Effector memory CD8-positive, alpha-beta T cell (primary cell): ENCODE measurements at regions not wholly inside any gene's neighbourhood (a gene's known extent, or its start where the extent isn't known, plus 50 kb on each side); places are given as distances from the start of the nearest gene placed in this dataset.

Source experiments
- ATAC-seq: fragments of 150-1000 bp; cut with Tn5 transposase; replicated peaks from 2 replicates; pipeline ENCODE4 v1.10.0; 2021; ENCODE audit warnings: mild to moderate bottlenecking, moderate library complexity
- DNase-seq, 3 experiments: peaks; one replicate each; pipeline ENCODE4 v3.0.0; 2021
- H3K27ac Mint-ChIP-seq, 2 donors: one replicate each; pipeline ENCODE4 v1.8.0; 2022; ENCODE audit warnings: mild to moderate bottlenecking in 2 of 2, mixed read lengths in 2 of 2, moderate library complexity in 2 of 2
- H3K27me3 Mint-ChIP-seq, 2 donors: one replicate each; pipeline ENCODE4 v1.8.0; 2022; ENCODE audit warnings: mixed read lengths in 2 of 2
- H3K36me3 Mint-ChIP-seq: one replicate; pipeline ENCODE4 v1.8.0; 2022; ENCODE audit warnings: mild to moderate bottlenecking, moderate library complexity, mixed read lengths; ENCODE audit not compliant: insufficient read depth
- H3K4me1 Mint-ChIP-seq, 2 donors: one replicate each; pipeline ENCODE4 v1.8.0; 2022; ENCODE audit warnings: low read depth in 2 of 2, mixed read lengths in 2 of 2
- H3K4me3 Mint-ChIP-seq, 2 donors: one replicate each; pipeline ENCODE4 v1.8.0; 2022; ENCODE audit warnings: mild to moderate bottlenecking in 2 of 2, mixed read lengths in 2 of 2, moderate library complexity in 2 of 2
- H3K9me3 Mint-ChIP-seq, 2 donors: one replicate each; pipeline ENCODE4 v1.8.0; 2022; ENCODE audit warnings: mixed read lengths in 2 of 2

DNA sequence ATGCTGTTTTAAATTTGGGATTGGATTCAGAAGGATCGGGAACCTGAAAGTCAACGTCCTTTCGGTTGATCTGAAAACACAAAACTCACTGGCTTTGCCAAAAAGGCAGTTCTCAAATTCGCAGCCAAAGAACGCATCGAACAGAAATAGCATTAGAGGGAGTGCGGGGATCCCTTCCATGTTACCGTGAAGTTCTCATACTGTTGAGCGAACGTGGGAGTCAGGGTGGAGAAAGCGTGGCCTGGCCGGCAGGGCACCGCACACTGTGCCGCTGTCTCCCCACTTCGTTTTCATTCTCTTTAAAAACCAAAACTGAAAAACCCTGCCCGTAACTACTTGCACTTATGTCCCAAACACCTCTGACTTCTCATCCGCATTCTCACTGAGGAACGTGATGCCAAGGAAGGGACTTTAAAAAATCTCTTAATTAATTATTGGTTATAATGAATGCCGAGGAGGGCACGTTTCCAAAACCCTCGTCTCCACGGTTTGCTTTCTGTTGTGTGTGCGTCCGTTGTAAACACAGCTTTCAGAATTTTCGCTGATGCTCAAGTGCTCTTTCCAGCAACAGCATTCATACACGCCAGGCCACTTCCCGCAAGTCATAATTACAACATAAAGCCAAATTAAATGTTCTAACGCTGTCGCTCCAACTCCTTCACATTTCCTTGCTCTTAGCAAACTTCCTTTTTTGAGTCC lies 60.9 kb upstream of the TWIST2 start:
- Mint-ChIP-seq H3K9me3 (no peaks in the 10 kb centered on the region), H3K27me3 (peaks cover 62 to 73% of the 10 kb centered on the region in 2 donors), H3K27ac (no peak overlapping the region), H3K4me3 (no peak overlapping the region), H3K36me3 (peaks cover 3% of the 10 kb centered on the region), H3K4me1 (peaks cover 0 to 3% of the 10 kb centered on the region in 2 donors)
- ATAC-seq (no peak), DNase-seq (no peak)

DNA sequence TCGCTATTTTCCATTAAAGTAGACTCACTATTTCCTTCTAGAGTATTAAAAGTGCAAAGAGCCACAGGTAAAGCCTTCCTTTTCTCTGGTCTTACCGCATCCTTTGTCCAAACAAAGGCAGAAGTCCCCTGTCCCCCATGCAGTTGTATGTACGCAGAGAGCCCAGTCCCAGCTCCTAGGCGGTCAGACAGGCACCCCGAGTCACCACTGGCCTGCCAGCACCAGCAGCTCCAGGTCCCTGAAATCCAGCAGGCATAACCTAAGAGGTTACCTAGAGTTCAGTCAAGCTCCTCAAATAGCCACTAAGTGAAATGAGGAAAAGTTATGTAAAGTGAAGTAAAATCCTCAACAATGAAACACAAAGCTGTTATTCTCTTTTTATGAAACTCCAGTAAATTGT lies 60.4 kb upstream of the TWIST2 start:
- peaks cover 60 to 74% of the 10 kb centered on the region in 2 donors for H3K27me3 Mint-ChIP-seq

DNA sequence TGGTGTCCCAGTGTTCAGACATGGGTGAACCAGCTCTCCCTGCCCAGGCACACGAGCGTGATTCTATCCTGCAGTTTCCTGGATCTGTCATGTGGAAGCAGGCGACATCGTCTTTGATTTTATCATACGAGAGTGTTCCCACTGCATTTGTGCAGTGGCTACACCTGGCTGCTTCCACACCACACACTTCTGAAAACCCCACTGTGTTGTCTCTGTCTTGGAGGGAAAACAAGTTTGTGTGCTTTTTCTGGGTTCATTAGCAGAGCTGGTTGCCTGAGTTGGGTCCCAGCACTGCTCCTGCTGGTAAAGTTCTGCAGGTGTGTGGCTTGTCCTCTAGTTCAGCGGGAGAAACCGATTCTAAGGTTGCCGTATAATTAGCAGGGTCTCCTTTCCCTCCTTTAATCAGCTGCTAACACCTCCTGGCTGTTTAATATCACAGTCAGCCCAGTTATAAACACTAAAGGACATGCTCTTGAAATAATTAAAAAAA lies 58.5 kb upstream of the TWIST2 start:
- ATAC-seq (no peak), DNase-seq (no peak)
- H3K36me3 Mint-ChIP-seq, result peaks cover 3% of the 10 kb centered on the region
- no peak overlapping the region for H3K4me3 Mint-ChIP-seq
- peaks cover 44 to 62% of the 10 kb centered on the region in 2 donors for H3K27me3 Mint-ChIP-seq
- no peaks in the 10 kb centered on the region for H3K9me3 Mint-ChIP-seq
- H3K4me1 Mint-ChIP-seq, result peaks cover 0 to 3% of the 10 kb centered on the region in 2 donors
- no peak overlapping the region for H3K27ac Mint-ChIP-seq

More for the DNA sequence above, 60.4 kb upstream of the TWIST2 start:
- peaks cover 0 to 3% of the 10 kb centered on the region in 2 donors for H3K4me1 Mint-ChIP-seq
- H3K4me3 Mint-ChIP-seq, result no peak overlapping the region
- no peak overlapping the region for H3K27ac Mint-ChIP-seq
- no peak for DNase-seq
- peaks cover 3% of the 10 kb centered on the region for H3K36me3 Mint-ChIP-seq
- no peak for ATAC-seq
- H3K9me3 Mint-ChIP-seq, result no peaks in the 10 kb centered on the region

DNA sequence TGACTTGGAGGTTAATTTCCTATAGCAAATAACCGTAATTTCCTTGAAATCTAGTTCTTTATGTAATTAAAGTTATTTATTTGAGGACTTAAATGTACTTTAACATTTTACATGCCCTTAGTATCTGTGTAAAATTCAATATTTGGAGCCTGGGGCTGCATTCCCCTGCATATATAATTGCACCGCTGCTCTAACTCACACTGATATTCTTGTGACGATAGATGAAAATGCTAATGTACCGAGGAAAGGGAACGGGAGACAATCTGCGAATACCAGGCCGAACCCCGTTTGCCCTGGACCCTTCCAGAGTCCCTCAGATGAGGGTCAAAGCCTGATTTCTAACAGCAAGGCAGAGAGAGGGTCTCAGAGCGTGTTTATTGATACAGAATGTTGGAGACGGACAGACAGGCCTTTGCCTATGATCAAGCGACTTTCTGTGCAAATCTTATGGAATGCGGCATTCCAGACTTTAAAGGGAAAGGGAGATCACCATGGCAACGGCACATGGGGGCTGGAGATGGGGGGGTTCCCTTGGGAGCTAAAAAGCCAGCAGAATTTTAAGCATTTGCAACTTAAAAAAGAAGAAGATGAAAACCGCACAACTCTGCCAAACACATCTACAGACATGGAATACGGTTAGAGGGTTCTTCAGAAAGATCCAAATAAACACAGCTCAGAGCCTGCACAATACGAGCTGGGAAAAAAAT lies 57.6 kb upstream of the TWIST2 start:
- DNase-seq (no peak), ATAC-seq (no peak)
- Mint-ChIP-seq H3K4me1 (no peaks in the 10 kb centered on the region), H3K9me3 (no peaks in the 10 kb centered on the region), H3K4me3 (no peak overlapping the region), H3K27me3 (peaks cover 37 to 53% of the 10 kb centered on the region in 2 donors), H3K36me3 (peaks cover 3% of the 10 kb centered on the region), H3K27ac (no peak overlapping the region)

DNA sequence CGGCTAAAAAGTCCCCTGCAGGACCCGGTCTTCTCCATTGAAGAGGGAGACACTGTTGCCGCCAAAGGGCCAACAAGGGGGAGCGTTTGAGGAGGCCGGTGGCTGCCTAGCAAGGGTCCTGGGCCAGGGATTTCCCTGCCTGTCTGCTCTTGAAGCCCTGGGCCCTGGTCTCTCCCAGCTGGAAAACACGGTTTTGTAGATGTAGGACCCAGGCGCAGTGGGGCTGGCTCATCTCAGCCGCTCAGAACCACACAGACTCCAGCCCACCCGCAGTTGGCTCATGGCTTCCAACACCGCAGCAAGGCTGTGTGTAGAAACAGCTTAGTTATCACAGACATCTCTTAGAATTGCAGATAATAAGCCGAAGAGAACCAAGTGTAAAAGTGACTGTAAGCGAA lies 57.1 kb upstream of the TWIST2 start:
- Mint-ChIP-seq H3K27me3 (peaks cover 37 to 47% of the 10 kb centered on the region in 2 donors), H3K27ac (no peak overlapping the region), H3K36me3 (peaks cover 3% of the 10 kb centered on the region), H3K4me1 (no peaks in the 10 kb centered on the region), H3K4me3 (no peak overlapping the region), H3K9me3 (no peaks in the 10 kb centered on the region)
- DNase-seq (no peak), ATAC-seq (no peak)

DNA sequence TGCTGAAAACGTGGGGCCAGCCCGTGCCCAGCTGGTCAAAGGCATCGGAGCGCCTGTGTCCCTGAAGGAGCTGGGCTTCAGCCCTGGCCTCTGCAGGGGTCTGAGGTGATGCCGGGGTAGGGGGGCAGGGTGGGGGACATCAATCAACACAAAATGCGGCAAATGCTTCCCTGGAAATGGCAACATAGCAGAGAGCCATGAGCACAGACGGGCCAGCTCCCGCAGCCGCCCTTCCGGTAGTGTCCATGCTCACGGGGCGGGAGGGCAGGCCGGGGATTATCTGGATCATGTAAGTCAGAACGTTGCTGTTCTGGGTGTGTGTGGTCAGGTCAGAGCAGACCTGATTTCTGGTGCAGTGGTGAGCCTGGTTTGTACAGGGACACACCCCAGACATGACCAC lies 56.5 kb upstream of the TWIST2 start:
- peaks cover 32 to 46% of the 10 kb centered on the region in 2 donors for H3K27me3 Mint-ChIP-seq
- H3K4me1 Mint-ChIP-seq, result no peaks in the 10 kb centered on the region
- H3K4me3 Mint-ChIP-seq, result no peak overlapping the region
- DNase-seq (no peak), ATAC-seq (no peak)
- H3K36me3 Mint-ChIP-seq, result peaks cover under 1% of the 10 kb centered on the region
- no peak overlapping the region for H3K27ac Mint-ChIP-seq
- H3K9me3 Mint-ChIP-seq, result no peaks in the 10 kb centered on the region

DNA sequence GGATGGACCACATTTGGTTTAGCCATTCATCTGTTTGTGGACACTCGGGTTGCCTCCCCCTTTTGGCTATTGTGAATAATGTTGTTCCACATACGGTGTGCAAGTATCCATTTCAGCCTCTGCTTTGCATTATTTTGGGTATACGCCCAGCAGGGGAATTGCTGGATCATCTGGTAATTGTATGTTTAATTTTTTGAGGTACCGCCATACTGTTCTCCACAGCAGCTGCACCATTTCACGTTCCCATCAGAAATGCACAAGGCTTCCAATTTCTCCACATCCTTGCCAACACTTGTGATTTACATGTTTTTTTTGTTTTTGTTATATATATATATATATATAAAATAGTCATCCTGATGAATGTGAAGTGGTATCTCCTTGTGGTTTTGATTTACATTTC lies 54.6 kb upstream of the TWIST2 start:
- H3K36me3 Mint-ChIP-seq, result no peaks in the 10 kb centered on the region
- DNase-seq (no peak), ATAC-seq (no peak)
- no peak overlapping the region for H3K27ac Mint-ChIP-seq
- peaks cover 36 to 49% of the 10 kb centered on the region in 2 donors for H3K27me3 Mint-ChIP-seq
- H3K4me3 Mint-ChIP-seq, result no peak overlapping the region
- H3K9me3 Mint-ChIP-seq, result no peaks in the 10 kb centered on the region
- no peaks in the 10 kb centered on the region for H3K4me1 Mint-ChIP-seq

DNA sequence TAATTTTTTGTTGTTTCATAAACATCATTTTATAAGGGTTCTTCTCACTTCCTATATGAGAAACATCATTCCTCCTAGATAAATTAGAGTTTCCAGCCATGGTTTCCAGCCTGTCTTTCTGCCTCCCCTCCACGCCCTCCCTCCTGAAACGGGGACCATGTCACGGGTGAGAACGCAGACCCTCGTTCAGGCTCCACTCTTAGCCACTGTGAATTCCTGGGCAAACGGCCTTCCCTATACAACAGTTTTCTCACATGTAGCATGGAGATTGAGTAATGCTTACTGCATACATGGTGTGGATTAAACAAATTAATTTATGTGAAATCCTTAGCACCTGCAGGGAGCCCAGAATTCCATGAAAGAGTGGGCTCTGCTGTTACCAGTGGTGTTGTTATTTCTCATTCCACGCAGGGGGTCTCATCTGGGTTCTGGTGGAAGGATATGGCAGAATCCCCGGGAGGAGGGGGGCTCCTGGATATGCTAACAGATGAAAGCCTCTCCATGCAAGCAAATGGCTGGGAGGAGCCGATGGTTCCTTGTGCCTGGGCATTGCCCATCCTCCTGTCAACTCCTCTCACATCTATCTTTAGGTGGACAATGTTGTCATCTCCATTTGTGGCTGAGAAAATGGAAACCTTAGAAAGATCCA lies 54.0 kb upstream of the TWIST2 start:
- no peaks in the 10 kb centered on the region for H3K36me3 Mint-ChIP-seq
- H3K27ac Mint-ChIP-seq, result no peak overlapping the region
- DNase-seq, result no peak
- ATAC-seq, result no peak
- H3K9me3 Mint-ChIP-seq, result no peaks in the 10 kb centered on the region
- no peaks in the 10 kb centered on the region for H3K4me1 Mint-ChIP-seq
- H3K27me3 Mint-ChIP-seq, result peaks cover 41 to 49% of the 10 kb centered on the region in 2 donors
- H3K4me3 Mint-ChIP-seq, result no peak overlapping the region

DNA sequence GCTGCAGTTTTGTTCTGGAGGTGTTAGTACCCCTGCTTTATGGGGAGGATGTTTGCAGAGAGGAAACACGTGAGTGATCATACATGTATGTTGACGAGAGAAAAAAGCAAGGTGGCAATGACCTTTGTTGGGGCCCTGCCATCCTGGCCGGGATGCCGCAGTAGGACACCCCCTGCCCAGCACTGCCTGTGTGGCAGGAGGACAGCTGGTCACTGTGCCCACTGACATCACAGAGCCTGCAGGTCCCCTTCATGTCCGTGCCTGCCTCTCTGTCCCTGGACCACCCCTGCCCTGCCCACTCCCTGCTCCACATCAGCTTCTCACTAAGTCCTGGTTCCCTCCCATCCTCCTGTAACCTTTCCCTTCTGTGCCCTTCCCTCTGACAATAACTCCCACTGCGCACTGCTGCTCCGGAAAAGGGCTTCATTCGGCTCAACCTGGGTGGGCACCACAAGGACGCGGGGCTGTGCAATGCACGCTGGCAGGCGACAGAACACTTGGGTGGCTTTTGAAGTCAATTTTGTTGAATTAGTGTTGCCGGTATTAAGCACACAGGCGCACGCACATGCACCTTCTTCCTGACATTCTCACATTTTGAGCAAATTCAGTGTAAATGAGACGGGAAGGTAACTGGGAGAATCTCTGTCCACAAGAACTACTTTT lies 51.5 kb upstream of the TWIST2 start:
- no peaks in the 10 kb centered on the region for H3K36me3 Mint-ChIP-seq
- ATAC-seq (no peak), DNase-seq (no peak)

DNA sequence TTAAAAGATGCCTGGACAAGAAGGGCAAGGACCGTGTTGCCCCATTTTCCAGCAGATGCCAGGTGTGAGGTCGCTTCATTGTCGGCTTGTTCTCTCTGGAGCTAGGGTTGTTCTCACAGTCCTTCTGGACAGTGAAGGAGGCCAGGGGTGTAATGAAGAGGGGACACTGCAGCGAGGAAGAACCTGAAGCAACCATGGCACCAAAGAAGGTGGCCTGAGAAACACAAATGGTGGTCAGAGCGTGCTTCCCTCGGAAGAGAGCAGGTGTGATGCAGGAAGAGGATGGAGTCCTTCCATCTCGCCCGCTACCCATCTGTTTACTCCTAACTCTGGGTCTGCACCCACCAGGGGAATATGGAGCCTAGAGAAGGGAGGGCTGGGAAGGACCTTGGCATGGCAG lies 50.3 kb upstream of the TWIST2 start:
- H3K27me3 Mint-ChIP-seq, result peaks cover 53 to 62% of the 10 kb centered on the region in 2 donors
- no peak for DNase-seq
- no peak overlapping the region for H3K4me3 Mint-ChIP-seq
- ATAC-seq, result no peak
- no peaks in the 10 kb centered on the region for H3K4me1 Mint-ChIP-seq
- no peaks in the 10 kb centered on the region for H3K9me3 Mint-ChIP-seq
- H3K36me3 Mint-ChIP-seq, result no peaks in the 10 kb centered on the region
- no peak overlapping the region for H3K27ac Mint-ChIP-seq

More for the DNA sequence above, 51.5 kb upstream of the TWIST2 start:
- H3K9me3 Mint-ChIP-seq, result no peaks in the 10 kb centered on the region
- no peak overlapping the region for H3K4me3 Mint-ChIP-seq
- H3K27me3 Mint-ChIP-seq, result peaks cover 47 to 56% of the 10 kb centered on the region in 2 donors
- H3K4me1 Mint-ChIP-seq, result no peaks in the 10 kb centered on the region
- no peak overlapping the region for H3K27ac Mint-ChIP-seq
